ENCODE measurements at regions not wholly inside any gene's neighbourhood (a gene's known extent, or its start where the extent isn't known, plus 50 kb on each side); places are given as distances from the start of the nearest gene placed in this dataset.

DNA sequence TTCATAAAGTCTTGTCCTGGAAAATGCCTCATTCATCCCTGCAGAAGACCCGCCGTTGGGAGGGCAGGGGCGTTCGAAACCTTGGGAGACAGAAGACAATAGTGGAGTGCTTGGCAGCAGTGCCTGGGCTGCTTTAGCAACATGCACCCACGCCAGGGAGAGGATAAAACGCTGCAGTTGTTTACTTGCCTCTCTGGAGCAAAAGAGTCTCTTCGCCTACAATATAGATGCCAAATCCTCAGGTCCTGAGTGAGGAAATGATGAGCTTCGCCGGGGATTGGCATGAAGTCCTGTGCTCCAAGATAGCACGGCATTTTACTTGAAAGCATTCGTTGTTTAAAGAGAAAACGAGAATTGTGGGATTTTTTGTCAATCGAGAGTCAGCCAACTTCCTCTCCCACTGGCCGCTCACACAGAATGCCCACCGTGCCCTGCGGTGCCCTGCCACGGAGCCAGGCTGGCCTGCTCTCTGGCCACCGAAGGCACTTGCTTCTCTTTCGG is 152.5 kb upstream of the POU3F3 start:
- TF ChIP-seq, protein P1, sequence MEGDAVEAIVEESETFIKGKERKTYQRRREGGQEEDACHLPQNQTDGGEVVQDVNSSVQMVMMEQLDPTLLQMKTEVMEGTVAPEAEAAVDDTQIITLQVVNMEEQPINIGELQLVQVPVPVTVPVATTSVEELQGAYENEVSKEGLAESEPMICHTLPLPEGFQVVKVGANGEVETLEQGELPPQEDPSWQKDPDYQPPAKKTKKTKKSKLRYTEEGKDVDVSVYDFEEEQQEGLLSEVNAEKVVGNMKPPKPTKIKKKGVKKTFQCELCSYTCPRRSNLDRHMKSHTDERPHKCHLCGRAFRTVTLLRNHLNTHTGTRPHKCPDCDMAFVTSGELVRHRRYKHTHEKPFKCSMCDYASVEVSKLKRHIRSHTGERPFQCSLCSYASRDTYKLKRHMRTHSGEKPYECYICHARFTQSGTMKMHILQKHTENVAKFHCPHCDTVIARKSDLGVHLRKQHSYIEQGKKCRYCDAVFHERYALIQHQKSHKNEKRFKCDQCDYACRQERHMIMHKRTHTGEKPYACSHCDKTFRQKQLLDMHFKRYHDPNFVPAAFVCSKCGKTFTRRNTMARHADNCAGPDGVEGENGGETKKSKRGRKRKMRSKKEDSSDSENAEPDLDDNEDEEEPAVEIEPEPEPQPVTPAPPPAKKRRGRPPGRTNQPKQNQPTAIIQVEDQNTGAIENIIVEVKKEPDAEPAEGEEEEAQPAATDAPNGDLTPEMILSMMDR (conservative IDR thresholded peaks at IDR 0.05 in 1 of 2, IDR thresholded peaks at IDR 0.05 in 1 of 2; ENCODE audit: extremely low read depth in 1 of 2, insufficient read depth in 1 of 2, low read depth in 1 of 2, low read length in 2 of 2), result no peak
- no peak for TF ChIP-seq EZH2 (IDR thresholded peaks at IDR 0.05; ENCODE audit: borderline replicate concordance, low read length)

All from mammary epithelial cell (primary cell).